ENCODE measurements at regions not wholly inside any gene's neighbourhood (a gene's known extent, or its start where the extent isn't known, plus 50 kb on each side); places are given as distances from the start of the nearest gene placed in this dataset.

DNA sequence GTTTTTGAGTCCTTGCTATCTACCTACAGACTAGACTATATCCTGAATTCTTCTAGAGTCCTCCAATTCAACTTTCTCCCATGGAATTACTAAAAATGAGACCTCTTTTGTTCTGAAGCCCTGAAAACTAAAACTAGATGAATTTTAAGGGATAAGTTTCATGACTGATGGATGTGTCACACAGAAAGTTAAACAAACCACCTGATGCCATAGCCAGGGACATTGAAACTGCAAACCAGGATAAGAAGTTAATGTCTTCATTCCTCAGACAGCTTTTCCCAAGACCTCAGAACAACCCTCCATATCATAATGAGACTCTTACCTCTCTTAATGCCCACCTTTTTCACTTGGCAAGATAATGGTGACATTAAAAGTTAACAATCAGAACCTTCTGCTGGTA lies 81.5 kb upstream of the PTPN13 start:
- TF ChIP-seq, protein P1, sequence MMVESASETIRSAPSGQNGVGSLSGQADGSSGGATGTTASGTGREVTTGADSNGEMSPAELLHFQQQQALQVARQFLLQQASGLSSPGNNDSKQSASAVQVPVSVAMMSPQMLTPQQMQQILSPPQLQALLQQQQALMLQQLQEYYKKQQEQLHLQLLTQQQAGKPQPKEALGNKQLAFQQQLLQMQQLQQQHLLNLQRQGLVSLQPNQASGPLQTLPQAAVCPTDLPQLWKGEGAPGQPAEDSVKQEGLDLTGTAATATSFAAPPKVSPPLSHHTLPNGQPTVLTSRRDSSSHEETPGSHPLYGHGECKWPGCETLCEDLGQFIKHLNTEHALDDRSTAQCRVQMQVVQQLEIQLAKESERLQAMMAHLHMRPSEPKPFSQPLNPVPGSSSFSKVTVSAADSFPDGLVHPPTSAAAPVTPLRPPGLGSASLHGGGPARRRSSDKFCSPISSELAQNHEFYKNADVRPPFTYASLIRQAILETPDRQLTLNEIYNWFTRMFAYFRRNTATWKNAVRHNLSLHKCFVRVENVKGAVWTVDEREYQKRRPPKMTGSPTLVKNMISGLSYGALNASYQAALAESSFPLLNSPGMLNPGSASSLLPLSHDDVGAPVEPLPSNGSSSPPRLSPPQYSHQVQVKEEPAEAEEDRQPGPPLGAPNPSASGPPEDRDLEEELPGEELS (CRISPR knock-in tag; IDR thresholded peaks at IDR 0.05), result no peak
- TF ChIP-seq, protein P2, sequence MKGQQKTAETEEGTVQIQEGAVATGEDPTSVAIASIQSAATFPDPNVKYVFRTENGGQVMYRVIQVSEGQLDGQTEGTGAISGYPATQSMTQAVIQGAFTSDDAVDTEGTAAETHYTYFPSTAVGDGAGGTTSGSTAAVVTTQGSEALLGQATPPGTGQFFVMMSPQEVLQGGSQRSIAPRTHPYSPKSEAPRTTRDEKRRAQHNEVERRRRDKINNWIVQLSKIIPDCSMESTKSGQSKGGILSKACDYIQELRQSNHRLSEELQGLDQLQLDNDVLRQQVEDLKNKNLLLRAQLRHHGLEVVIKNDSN (CRISPR knock-in tag; IDR thresholded peaks at IDR 0.05), result no peak
- TF ChIP-seq PRRX2 (CRISPR knock-in tag; IDR thresholded peaks at IDR 0.05), result no peak
- no peak for TF ChIP-seq SMAD3 (CRISPR knock-in tag; IDR thresholded peaks at IDR 0.05; ENCODE audit: borderline replicate concordance)
- TF ChIP-seq, protein P3, sequence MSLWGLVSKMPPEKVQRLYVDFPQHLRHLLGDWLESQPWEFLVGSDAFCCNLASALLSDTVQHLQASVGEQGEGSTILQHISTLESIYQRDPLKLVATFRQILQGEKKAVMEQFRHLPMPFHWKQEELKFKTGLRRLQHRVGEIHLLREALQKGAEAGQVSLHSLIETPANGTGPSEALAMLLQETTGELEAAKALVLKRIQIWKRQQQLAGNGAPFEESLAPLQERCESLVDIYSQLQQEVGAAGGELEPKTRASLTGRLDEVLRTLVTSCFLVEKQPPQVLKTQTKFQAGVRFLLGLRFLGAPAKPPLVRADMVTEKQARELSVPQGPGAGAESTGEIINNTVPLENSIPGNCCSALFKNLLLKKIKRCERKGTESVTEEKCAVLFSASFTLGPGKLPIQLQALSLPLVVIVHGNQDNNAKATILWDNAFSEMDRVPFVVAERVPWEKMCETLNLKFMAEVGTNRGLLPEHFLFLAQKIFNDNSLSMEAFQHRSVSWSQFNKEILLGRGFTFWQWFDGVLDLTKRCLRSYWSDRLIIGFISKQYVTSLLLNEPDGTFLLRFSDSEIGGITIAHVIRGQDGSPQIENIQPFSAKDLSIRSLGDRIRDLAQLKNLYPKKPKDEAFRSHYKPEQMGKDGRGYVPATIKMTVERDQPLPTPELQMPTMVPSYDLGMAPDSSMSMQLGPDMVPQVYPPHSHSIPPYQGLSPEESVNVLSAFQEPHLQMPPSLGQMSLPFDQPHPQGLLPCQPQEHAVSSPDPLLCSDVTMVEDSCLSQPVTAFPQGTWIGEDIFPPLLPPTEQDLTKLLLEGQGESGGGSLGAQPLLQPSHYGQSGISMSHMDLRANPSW (CRISPR knock-in tag; conservative IDR thresholded peaks at IDR 0.05; ENCODE audit: low read depth), result no peak
- TF ChIP-seq, protein P4, sequence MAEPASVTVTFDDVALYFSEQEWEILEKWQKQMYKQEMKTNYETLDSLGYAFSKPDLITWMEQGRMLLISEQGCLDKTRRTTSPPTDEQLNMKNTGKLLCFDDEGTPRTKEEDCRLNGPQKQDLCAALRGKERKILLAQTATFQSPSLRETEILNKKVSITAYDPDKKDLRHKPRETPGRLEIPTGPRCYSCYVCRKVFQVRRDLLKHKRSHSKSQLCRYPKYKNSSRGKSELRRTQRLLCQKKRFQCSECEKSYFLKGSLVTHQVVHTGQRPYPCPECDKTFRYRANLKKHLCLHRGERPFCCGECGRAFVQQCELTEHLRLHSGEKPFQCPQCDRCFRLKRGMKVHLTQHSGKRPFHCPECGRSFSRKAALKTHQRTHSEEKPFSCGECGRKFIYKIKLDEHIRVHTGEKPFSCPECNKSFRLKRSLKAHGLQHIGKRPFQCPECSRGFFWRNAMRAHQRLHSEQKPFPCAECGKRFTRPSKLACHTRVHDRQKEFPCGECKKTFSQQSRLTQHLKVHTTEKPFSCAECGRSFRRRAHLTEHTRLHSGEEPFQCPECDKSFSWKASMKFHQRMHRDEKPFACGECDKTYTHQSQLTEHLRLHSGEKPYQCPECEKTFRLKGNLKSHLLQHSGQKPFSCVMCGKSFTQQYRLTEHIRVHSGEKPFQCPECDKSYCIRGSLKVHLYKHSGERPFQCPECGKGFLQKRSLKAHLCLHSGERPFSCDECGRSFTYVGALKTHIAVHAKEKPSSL (CRISPR knock-in tag; conservative IDR thresholded peaks at IDR 0.05), result no peak
- TF ChIP-seq, protein P5, sequence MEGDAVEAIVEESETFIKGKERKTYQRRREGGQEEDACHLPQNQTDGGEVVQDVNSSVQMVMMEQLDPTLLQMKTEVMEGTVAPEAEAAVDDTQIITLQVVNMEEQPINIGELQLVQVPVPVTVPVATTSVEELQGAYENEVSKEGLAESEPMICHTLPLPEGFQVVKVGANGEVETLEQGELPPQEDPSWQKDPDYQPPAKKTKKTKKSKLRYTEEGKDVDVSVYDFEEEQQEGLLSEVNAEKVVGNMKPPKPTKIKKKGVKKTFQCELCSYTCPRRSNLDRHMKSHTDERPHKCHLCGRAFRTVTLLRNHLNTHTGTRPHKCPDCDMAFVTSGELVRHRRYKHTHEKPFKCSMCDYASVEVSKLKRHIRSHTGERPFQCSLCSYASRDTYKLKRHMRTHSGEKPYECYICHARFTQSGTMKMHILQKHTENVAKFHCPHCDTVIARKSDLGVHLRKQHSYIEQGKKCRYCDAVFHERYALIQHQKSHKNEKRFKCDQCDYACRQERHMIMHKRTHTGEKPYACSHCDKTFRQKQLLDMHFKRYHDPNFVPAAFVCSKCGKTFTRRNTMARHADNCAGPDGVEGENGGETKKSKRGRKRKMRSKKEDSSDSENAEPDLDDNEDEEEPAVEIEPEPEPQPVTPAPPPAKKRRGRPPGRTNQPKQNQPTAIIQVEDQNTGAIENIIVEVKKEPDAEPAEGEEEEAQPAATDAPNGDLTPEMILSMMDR (IDR thresholded peaks at IDR 0.05), result no peak
- TF ChIP-seq MYBL2 (CRISPR knock-in tag; IDR thresholded peaks at IDR 0.05), result no peak
- TF ChIP-seq CREB1 (CRISPR knock-in tag; IDR thresholded peaks at IDR 0.05), result no peak
- TF ChIP-seq, protein P6, sequence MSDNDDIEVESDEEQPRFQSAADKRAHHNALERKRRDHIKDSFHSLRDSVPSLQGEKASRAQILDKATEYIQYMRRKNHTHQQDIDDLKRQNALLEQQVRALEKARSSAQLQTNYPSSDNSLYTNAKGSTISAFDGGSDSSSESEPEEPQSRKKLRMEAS (CRISPR knock-in tag; IDR thresholded peaks at IDR 0.05), result no peak
- no peak for TF ChIP-seq ZNF416 (CRISPR knock-in tag; IDR thresholded peaks at IDR 0.05)
- no peak for TF ChIP-seq TP53 (CRISPR knock-in tag; IDR thresholded peaks at IDR 0.05)
- TF ChIP-seq ETV6 (CRISPR knock-in tag; IDR thresholded peaks at IDR 0.05), result no peak
- TF ChIP-seq, protein P7, sequence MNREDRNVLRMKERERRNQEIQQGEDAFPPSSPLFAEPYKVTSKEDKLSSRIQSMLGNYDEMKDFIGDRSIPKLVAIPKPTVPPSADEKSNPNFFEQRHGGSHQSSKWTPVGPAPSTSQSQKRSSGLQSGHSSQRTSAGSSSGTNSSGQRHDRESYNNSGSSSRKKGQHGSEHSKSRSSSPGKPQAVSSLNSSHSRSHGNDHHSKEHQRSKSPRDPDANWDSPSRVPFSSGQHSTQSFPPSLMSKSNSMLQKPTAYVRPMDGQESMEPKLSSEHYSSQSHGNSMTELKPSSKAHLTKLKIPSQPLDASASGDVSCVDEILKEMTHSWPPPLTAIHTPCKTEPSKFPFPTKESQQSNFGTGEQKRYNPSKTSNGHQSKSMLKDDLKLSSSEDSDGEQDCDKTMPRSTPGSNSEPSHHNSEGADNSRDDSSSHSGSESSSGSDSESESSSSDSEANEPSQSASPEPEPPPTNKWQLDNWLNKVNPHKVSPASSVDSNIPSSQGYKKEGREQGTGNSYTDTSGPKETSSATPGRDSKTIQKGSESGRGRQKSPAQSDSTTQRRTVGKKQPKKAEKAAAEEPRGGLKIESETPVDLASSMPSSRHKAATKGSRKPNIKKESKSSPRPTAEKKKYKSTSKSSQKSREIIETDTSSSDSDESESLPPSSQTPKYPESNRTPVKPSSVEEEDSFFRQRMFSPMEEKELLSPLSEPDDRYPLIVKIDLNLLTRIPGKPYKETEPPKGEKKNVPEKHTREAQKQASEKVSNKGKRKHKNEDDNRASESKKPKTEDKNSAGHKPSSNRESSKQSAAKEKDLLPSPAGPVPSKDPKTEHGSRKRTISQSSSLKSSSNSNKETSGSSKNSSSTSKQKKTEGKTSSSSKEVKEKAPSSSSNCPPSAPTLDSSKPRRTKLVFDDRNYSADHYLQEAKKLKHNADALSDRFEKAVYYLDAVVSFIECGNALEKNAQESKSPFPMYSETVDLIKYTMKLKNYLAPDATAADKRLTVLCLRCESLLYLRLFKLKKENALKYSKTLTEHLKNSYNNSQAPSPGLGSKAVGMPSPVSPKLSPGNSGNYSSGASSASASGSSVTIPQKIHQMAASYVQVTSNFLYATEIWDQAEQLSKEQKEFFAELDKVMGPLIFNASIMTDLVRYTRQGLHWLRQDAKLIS (CRISPR knock-in tag; IDR thresholded peaks at IDR 0.05; ENCODE audit: borderline replicate concordance), result no peak
